Body of pancreas (tissue), 4 donors: ENCODE measurements at regions not wholly inside any gene's neighbourhood (a gene's known extent, or its start where the extent isn't known, plus 50 kb on each side); places are given as distances from the start of the nearest gene placed in this dataset.

Experiments used
- POLR2A ChIP-seq, 3 donors: fragments of 450-650 bp; IDR thresholded peaks; one replicate each; pipeline ENCODE4 v1.6.1; 2016; ENCODE audit warnings: antibody characterized with exemption in 3 of 3, mild to moderate bottlenecking in 2 of 3
- TF ChIP-seq, protein P1 (sequence below), 7 experiments: fragments of 450-650 bp in 4 of 7; fragments of 200-600 bp in 3 of 7; sonication (generic) in 3 of 7; IDR thresholded peaks; one replicate each; pipeline ENCODE4 v1.5.1; 2016 to 2019; ENCODE audit warnings: antibody characterized with exemption in 7 of 7

DNA sequence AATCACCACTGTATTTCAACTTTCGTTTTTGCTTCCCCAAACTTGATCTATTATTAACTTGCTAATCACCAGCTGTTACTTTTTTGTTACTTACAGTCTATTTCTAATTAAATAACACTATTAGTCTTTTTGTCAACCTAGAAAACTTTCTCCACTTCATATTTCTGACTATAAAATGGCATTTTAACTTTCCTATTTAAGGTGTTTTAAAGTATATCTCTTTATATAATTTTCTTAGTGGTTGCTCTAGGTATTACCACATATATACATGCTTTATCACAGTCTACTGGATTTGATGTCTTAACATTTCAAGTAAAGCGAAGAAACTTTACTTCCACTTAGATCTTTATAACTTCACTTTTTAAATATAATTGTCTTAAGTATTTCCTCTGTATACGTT, 421.2 kb downstream of the DCAF12L2 start:
- TF ChIP-seq POLR2A (IDR thresholded peaks at IDR 0.05): no peak
- TF ChIP-seq, protein P1, sequence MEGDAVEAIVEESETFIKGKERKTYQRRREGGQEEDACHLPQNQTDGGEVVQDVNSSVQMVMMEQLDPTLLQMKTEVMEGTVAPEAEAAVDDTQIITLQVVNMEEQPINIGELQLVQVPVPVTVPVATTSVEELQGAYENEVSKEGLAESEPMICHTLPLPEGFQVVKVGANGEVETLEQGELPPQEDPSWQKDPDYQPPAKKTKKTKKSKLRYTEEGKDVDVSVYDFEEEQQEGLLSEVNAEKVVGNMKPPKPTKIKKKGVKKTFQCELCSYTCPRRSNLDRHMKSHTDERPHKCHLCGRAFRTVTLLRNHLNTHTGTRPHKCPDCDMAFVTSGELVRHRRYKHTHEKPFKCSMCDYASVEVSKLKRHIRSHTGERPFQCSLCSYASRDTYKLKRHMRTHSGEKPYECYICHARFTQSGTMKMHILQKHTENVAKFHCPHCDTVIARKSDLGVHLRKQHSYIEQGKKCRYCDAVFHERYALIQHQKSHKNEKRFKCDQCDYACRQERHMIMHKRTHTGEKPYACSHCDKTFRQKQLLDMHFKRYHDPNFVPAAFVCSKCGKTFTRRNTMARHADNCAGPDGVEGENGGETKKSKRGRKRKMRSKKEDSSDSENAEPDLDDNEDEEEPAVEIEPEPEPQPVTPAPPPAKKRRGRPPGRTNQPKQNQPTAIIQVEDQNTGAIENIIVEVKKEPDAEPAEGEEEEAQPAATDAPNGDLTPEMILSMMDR (IDR thresholded peaks at IDR 0.05): no peak
